ENCODE measurements at regions not wholly inside any gene's neighbourhood (a gene's known extent, or its start where the extent isn't known, plus 50 kb on each side); places are given as distances from the start of the nearest gene placed in this dataset.

DNA sequence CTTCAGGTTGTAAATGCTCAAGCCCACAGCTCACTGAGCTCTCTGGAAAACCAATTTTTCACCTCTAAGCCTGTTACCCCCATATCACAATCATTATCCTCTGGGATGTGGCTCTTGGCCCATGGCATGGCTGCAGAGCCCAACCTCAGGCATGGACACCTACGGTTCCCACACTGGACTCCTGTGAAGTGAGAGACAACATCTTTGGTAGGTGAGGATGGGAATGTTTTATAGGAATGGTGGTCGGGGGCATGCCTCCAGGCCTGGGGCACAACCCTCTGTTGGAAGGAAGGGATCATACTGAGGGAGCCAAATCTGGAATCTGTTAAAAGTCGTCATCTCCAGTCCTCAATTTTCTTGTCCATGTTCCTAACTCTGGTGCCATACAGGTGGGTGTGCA lies 179.1 kb downstream of the FOXD2 start:
- Histone ChIP-seq H3K9me3 (ENCODE audit: low read length) (no peaks in the 10 kb centered on the region), H3K27ac (ENCODE audit: low read depth, low read length) (no peak overlapping the region), H3K9ac (ENCODE audit: low read length) (no peak overlapping the region), H3K27me3 (ENCODE audit: control insufficient read depth in 1 of 2, insufficient read depth in 2 of 2, low read length in 2 of 2) (no peaks in the 10 kb centered on the region), H3K4me3 (ENCODE audit: low read depth in 1 of 2, low read length in 2 of 2) (no peak overlapping the region), H3K4me1 (ENCODE audit: insufficient read depth, low read length) (no peaks in the 10 kb centered on the region), H3K36me3 (ENCODE audit: insufficient read depth, low read length) (no peaks in the 10 kb centered on the region)

- Histone ChIP-seq H3K9me3 (ENCODE audit: low read length) (no peaks in the 10 kb centered on the region), H3K4me3 (ENCODE audit: low read depth in 1 of 2, low read length in 2 of 2) (no peak overlapping the region)
Measured at GRCh38 chr1:47617381-47618221, 179.8 kb downstream of the FOXD2 start.

DNA sequence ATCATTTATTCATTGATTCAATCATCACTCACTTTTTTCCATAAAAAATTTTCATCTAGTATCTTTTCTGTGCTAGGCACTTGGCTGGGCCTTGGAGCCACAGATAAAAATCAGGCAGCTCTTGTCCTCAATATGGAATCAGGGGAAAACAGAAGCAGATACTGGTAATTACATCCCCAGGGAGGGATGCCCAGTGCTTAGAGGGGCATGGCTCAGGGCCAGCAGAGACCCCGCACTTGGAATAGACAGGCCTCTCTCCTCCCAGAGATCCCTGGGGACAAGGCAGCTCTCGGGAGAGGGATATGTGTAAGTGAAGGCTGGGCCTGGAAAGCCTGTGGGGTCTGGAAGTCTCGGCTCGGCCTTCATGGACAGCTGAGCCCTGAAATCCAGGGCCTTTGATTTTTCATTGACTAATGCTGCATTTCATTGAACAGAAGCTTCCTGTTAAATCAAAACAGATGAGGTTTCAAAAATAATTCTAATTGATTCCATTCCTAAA lies 180.4 kb downstream of the FOXD2 start:
- Histone ChIP-seq H3K9ac (ENCODE audit: low read length) (no peak overlapping the region), H3K36me3 (ENCODE audit: insufficient read depth, low read length) (no peaks in the 10 kb centered on the region), H3K4me3 (ENCODE audit: low read depth in 1 of 2, low read length in 2 of 2) (no peak overlapping the region), H3K27me3 (ENCODE audit: control insufficient read depth in 1 of 2, insufficient read depth in 2 of 2, low read length in 2 of 2) (no peaks in the 10 kb centered on the region), H3K9me3 (ENCODE audit: low read length) (no peaks in the 10 kb centered on the region), H3K27ac (ENCODE audit: low read depth, low read length) (no peak overlapping the region), H3K4me1 (ENCODE audit: insufficient read depth, low read length) (no peaks in the 10 kb centered on the region)

More at GRCh38 chr1:47617381-47618221, 179.8 kb downstream of the FOXD2 start:
- H3K4me1 ChIP-seq (ENCODE audit: insufficient read depth, low read length): no peaks in the 10 kb centered on the region
- no peak overlapping the region for H3K27ac ChIP-seq (ENCODE audit: low read depth, low read length)
- H3K27me3 ChIP-seq (ENCODE audit: control insufficient read depth in 1 of 2, insufficient read depth in 2 of 2, low read length in 2 of 2): no peaks in the 10 kb centered on the region
- no peak overlapping the region for H3K9ac ChIP-seq (ENCODE audit: low read length)
- no peaks in the 10 kb centered on the region for H3K36me3 ChIP-seq (ENCODE audit: insufficient read depth, low read length)

DNA sequence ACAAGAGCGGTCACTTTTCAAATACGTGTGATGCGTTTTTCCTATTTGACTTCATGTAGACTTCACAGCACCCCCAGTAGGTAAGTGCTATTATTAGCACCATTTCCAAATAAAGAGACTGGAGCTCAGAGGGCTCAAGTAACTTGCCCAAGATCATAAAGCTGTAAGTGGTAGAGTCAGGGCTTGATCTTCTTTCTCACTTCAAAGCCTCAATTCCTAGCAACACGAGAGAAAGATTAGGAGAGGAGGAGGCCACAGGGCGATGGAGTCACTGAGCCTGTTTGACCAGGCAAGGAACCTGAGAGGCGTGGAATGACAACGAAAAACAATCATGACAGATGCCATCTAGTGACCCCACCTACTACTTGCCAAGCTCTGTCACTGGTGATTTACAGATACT lies 181.0 kb downstream of the FOXD2 start:
- no peaks in the 10 kb centered on the region for H3K36me3 ChIP-seq (ENCODE audit: insufficient read depth, low read length)
- H3K27ac ChIP-seq (ENCODE audit: low read depth, low read length): no peak overlapping the region
- H3K27me3 ChIP-seq (ENCODE audit: control insufficient read depth in 1 of 2, insufficient read depth in 2 of 2, low read length in 2 of 2): no peaks in the 10 kb centered on the region
- H3K4me1 ChIP-seq (ENCODE audit: insufficient read depth, low read length): no peaks in the 10 kb centered on the region
- H3K4me3 ChIP-seq (ENCODE audit: low read depth in 1 of 2, low read length in 2 of 2): no peak overlapping the region
- H3K9ac ChIP-seq (ENCODE audit: low read length): no peak overlapping the region
- H3K9me3 ChIP-seq (ENCODE audit: low read length): no peaks in the 10 kb centered on the region

- no peak overlapping the region for H3K4me3 ChIP-seq (ENCODE audit: low read depth in 1 of 2, low read length in 2 of 2)
- H3K9ac ChIP-seq (ENCODE audit: low read length): no peak overlapping the region
- H3K9me3 ChIP-seq (ENCODE audit: low read length): no peaks in the 10 kb centered on the region
- no peak overlapping the region for H3K27ac ChIP-seq (ENCODE audit: low read depth, low read length)
- no peaks in the 10 kb centered on the region for H3K27me3 ChIP-seq (ENCODE audit: control insufficient read depth in 1 of 2, insufficient read depth in 2 of 2, low read length in 2 of 2)
- H3K4me1 ChIP-seq (ENCODE audit: insufficient read depth, low read length): no peaks in the 10 kb centered on the region
- H3K36me3 ChIP-seq (ENCODE audit: insufficient read depth, low read length): no peaks in the 10 kb centered on the region
Measured at GRCh38 chr1:47621483-47621882, 183.6 kb downstream of the FOXD2 start.

- Histone ChIP-seq H3K4me1 (ENCODE audit: insufficient read depth, low read length) (no peaks in the 10 kb centered on the region), H3K9me3 (ENCODE audit: low read length) (no peaks in the 10 kb centered on the region), H3K4me3 (ENCODE audit: low read depth in 1 of 2, low read length in 2 of 2) (no peak overlapping the region), H3K27me3 (ENCODE audit: control insufficient read depth in 1 of 2, insufficient read depth in 2 of 2, low read length in 2 of 2) (no peaks in the 10 kb centered on the region), H3K9ac (ENCODE audit: low read length) (no peak overlapping the region), H3K27ac (ENCODE audit: low read depth, low read length) (no peak overlapping the region), H3K36me3 (ENCODE audit: insufficient read depth, low read length) (no peaks in the 10 kb centered on the region)
Measured at GRCh38 chr1:47621977-47622376, 184.1 kb downstream of the FOXD2 start.

DNA sequence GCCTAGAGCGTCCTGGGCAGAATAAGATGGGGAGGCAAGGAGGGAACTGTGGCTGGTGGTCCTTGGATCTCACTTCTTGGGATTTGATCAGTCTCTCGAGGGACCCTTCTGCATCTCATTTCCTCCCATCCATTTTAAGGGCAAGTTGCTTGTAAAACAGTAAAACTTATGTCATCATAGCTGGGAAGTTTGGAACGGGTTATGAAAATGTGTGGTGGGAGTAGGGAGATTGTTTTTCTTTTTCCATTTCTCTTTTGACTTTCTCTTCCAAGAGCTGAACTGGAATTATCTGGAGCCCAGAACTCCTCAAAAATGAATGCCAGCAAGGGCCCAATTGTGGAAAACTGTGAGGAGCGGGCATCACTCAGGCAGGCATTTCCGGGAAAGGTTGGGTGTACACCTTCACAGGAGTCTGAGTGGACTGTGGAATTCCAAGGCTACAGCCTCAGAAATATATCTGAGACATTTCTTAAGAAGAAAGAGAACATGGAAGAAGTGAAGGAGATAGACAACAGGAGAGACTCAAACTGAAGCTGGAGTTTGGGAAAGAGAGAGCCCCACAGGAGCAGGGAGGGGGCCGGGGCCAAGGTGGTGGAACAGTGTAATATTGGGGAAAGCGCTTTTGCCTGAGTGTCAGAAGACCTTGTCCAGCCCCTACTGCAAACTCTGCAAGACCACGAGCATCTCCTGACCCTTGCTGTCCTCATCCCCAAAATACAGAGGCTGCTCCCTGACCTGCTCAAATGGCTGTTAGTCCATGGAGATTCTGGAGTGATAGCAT lies 185.1 kb downstream of the FOXD2 start:
- no peaks in the 10 kb centered on the region for H3K27me3 ChIP-seq (ENCODE audit: control insufficient read depth in 1 of 2, insufficient read depth in 2 of 2, low read length in 2 of 2)
- H3K9me3 ChIP-seq (ENCODE audit: low read length): no peaks in the 10 kb centered on the region
- H3K27ac ChIP-seq (ENCODE audit: low read depth, low read length): no peak overlapping the region
- H3K4me1 ChIP-seq (ENCODE audit: insufficient read depth, low read length): no peaks in the 10 kb centered on the region
- no peaks in the 10 kb centered on the region for H3K36me3 ChIP-seq (ENCODE audit: insufficient read depth, low read length)
- no peak overlapping the region for H3K9ac ChIP-seq (ENCODE audit: low read length)
- H3K4me3 ChIP-seq (ENCODE audit: low read depth in 1 of 2, low read length in 2 of 2): no peak overlapping the region

DNA sequence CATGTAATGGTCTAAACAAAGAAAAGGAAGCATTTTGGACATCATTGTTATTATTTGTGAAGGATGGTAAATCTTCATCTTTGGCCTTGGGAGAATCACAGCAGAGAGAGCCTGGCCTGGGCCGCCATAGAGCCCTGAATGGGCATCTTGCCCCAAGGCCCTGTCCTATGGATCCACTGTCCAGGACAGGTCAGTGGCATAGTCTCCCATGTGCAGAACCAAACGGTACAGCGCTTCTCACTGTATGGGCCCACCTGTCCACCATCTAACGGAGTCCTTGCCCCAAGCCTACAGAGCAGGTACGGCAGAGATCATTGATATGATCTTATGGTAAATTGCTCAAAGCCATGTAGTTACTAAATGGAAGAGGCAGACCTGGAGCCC lies 185.7 kb downstream of the FOXD2 start:
- H3K36me3 ChIP-seq (ENCODE audit: insufficient read depth, low read length): no peaks in the 10 kb centered on the region
- no peaks in the 10 kb centered on the region for H3K4me1 ChIP-seq (ENCODE audit: insufficient read depth, low read length)
- no peaks in the 10 kb centered on the region for H3K9me3 ChIP-seq (ENCODE audit: low read length)
- H3K27ac ChIP-seq (ENCODE audit: low read depth, low read length): no peak overlapping the region
- H3K4me3 ChIP-seq (ENCODE audit: low read depth in 1 of 2, low read length in 2 of 2): no peak overlapping the region
- H3K27me3 ChIP-seq (ENCODE audit: control insufficient read depth in 1 of 2, insufficient read depth in 2 of 2, low read length in 2 of 2): no peaks in the 10 kb centered on the region
- H3K9ac ChIP-seq (ENCODE audit: low read length): no peak overlapping the region

DNA sequence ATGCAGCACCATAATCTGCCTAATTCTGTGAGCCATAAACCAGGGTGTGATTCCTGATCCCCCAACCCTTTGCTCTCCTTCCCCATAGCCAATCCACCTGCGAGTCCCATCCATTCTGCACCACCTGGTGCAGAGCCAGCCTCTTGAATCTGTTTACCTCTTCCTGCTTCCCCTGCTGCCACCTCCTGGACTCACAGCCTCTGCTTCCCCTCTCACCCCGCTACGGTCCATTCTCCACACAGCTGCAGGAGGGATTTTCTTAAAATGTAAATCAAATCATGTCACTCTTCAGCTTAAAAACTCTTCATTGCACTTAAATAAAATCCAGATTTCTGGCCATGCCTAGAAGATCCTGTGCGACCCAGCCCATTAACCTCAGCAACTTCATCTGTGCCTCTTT lies 186.7 kb downstream of the FOXD2 start:
- Histone ChIP-seq H3K9ac (ENCODE audit: low read length) (no peak overlapping the region), H3K4me3 (ENCODE audit: low read depth in 1 of 2, low read length in 2 of 2) (no peak overlapping the region), H3K9me3 (ENCODE audit: low read length) (no peaks in the 10 kb centered on the region), H3K27ac (ENCODE audit: low read depth, low read length) (no peak overlapping the region), H3K36me3 (ENCODE audit: insufficient read depth, low read length) (no peaks in the 10 kb centered on the region), H3K27me3 (ENCODE audit: control insufficient read depth in 1 of 2, insufficient read depth in 2 of 2, low read length in 2 of 2) (no peaks in the 10 kb centered on the region), H3K4me1 (ENCODE audit: insufficient read depth, low read length) (no peaks in the 10 kb centered on the region)

DNA sequence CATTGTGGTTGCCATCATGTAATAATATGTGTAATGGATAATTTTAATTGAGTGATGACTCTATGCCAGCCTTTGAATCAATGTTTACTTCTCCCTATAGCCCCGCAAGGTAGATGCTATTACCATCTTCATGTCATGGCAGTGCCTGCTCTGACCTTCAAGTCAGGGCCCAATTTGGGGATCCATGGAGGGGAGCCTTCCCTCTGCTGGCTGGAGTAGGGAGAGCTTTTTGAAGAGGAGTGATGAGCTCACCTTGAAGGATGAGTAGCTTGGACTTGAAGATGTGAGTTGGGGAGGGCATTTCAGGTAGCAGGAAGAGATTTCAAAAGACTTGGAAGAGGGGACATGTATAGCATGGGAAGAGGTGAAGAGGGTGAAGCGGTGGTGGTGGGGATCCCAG lies 189.2 kb downstream of the FOXD2 start:
- Histone ChIP-seq H3K4me3 (ENCODE audit: low read depth in 1 of 2, low read length in 2 of 2) (no peak overlapping the region), H3K27me3 (ENCODE audit: control insufficient read depth in 1 of 2, insufficient read depth in 2 of 2, low read length in 2 of 2) (no peaks in the 10 kb centered on the region)

GRCh38 chr1:47627471-47628370 lies 189.9 kb downstream of the FOXD2 start:
- H3K27me3 ChIP-seq (ENCODE audit: control insufficient read depth in 1 of 2, insufficient read depth in 2 of 2, low read length in 2 of 2): no peaks in the 10 kb centered on the region
- no peak overlapping the region for H3K4me3 ChIP-seq (ENCODE audit: low read depth in 1 of 2, low read length in 2 of 2)
- H3K9ac ChIP-seq (ENCODE audit: low read length): no peak overlapping the region
- no peaks in the 10 kb centered on the region for H3K4me1 ChIP-seq (ENCODE audit: insufficient read depth, low read length)
- no peaks in the 10 kb centered on the region for H3K9me3 ChIP-seq (ENCODE audit: low read length)
- H3K36me3 ChIP-seq (ENCODE audit: insufficient read depth, low read length): no peaks in the 10 kb centered on the region
- no peak overlapping the region for H3K27ac ChIP-seq (ENCODE audit: low read depth, low read length)

More for the DNA sequence above, 189.2 kb downstream of the FOXD2 start:
- Histone ChIP-seq H3K4me1 (ENCODE audit: insufficient read depth, low read length) (no peaks in the 10 kb centered on the region), H3K36me3 (ENCODE audit: insufficient read depth, low read length) (no peaks in the 10 kb centered on the region), H3K27ac (ENCODE audit: low read depth, low read length) (no peak overlapping the region), H3K9me3 (ENCODE audit: low read length) (no peaks in the 10 kb centered on the region), H3K9ac (ENCODE audit: low read length) (no peak overlapping the region)

Measured in muscle layer of colon (tissue), 2 donors.